ENCODE measurements at regions not wholly inside any gene's neighbourhood (a gene's known extent, or its start where the extent isn't known, plus 50 kb on each side); places are given as distances from the start of the nearest gene placed in this dataset.

GRCh38 chr2:53181759-53182158 is 585.8 kb upstream of the CHAC2 start (continued):
- no peak for TF ChIP-seq CUX1 (IDR thresholded peaks at IDR 0.05; ENCODE audit: insufficient replicate concordance, low read depth, low read length)
- TF ChIP-seq CHD2 (IDR thresholded peaks at IDR 0.05; ENCODE audit: borderline replicate concordance, low read depth, low read length) = no peak

- Histone ChIP-seq H3K36me3 (ENCODE audit: control insufficient read depth in 2 of 2, insufficient read depth in 2 of 2, low read length in 1 of 2) (no peaks in the 10 kb centered on the region), H3K27ac (ENCODE audit: control insufficient read depth, insufficient read depth) (no peak overlapping the region), H3K9me3 (replicated peaks; ENCODE audit: control insufficient read depth, insufficient read depth, low read length) (no peaks in the 10 kb centered on the region), H3K4me3 (no peak overlapping the region), H3K27me3 (replicated peaks in 1 of 2; ENCODE audit: control insufficient read depth in 2 of 2, insufficient read depth in 2 of 2, low read length in 1 of 2) (no peaks in the 10 kb centered on the region), H3K4me2 (ENCODE audit: control insufficient read depth, insufficient read depth) (no peak overlapping the region), H3K79me2 (ENCODE audit: control insufficient read depth, insufficient read depth, low read length) (no peaks in the 10 kb centered on the region), H2AFZ (ENCODE audit: control insufficient read depth, low read depth, low read length) (no peak overlapping the region), H3K9ac (ENCODE audit: control insufficient read depth, insufficient read depth, low read length) (no peak overlapping the region), H4K20me1 (ENCODE audit: control insufficient read depth, insufficient read depth) (no peaks in the 10 kb centered on the region; the same call in 1 of the 2 replicates), H3K4me1 (ENCODE audit: control insufficient read depth, insufficient read depth, low read length) (no peaks in the 10 kb centered on the region)
- DNase-seq (ENCODE audit: low read depth, low spot score) (no peak), ATAC-seq (no peak), FAIRE-seq (no peak)
- WGBS (ENCODE audit: insufficient coverage, insufficient replicate concordance, low lambda C conversion rate, missing lambda C conversion rate) = 25% methylated on average over 1 of the region's 1 CpG
- ChIA-PET POLR2A (no interaction called here), RAD21 (ENCODE audit: unreplicated experiment) (interaction anchor here (0.6 kb wide), 1 partner anchor 306 kb away, joined by 5 read pairs; no protein-coding TSS in a partner anchor), SMC1A (ENCODE audit: uncharacterized antibody, unreplicated experiment) (no interaction called here), CTCF (no interaction called here)
- in situ Hi-C loops (cut with MboI) = no loop called here
- intact Hi-C loops (cut with micrococcal nuclease; ENCODE audit: unreplicated experiment) = no loop called here
- no TSS peak for BruUV-seq (replicated peaks)
- TF ChIP-seq BCLAF1 (IDR thresholded peaks at IDR 0.05) = no peak
- TF ChIP-seq HDGF (IDR thresholded peaks at IDR 0.05) = no peak
- no peak for TF ChIP-seq SMC3 (IDR thresholded peaks at IDR 0.05; ENCODE audit: borderline replicate concordance, low read length)
- TF ChIP-seq BHLHE40 (IDR thresholded peaks at IDR 0.05; ENCODE audit: borderline replicate concordance in 1 of 2, low read depth in 2 of 2, low read length in 1 of 2) = no peak
- TF ChIP-seq, protein P1, sequence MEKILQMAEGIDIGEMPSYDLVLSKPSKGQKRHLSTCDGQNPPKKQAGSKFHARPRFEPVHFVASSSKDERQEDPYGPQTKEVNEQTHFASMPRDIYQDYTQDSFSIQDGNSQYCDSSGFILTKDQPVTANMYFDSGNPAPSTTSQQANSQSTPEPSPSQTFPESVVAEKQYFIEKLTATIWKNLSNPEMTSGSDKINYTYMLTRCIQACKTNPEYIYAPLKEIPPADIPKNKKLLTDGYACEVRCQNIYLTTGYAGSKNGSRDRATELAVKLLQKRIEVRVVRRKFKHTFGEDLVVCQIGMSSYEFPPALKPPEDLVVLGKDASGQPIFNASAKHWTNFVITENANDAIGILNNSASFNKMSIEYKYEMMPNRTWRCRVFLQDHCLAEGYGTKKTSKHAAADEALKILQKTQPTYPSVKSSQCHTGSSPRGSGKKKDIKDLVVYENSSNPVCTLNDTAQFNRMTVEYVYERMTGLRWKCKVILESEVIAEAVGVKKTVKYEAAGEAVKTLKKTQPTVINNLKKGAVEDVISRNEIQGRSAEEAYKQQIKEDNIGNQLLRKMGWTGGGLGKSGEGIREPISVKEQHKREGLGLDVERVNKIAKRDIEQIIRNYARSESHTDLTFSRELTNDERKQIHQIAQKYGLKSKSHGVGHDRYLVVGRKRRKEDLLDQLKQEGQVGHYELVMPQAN (conservative IDR thresholded peaks at IDR 0.05) = no peak
- no peak for TF ChIP-seq ZNF384 (IDR thresholded peaks at IDR 0.05; ENCODE audit: borderline replicate concordance, low read depth, low read length)
Observed at GRCh38 chr2:53177327-53177726, 590.3 kb upstream of the CHAC2 start.
